ENCODE measurements at regions not wholly inside any gene's neighbourhood (a gene's known extent, or its start where the extent isn't known, plus 50 kb on each side); places are given as distances from the start of the nearest gene placed in this dataset.
"Not testable (repeated sequence)": the region's sequence is repeated elsewhere in the genome, so short reads cannot be mapped to it uniquely, and the experiment has no call there.

GRCh38 chr18:9004308-9004707, 98.2 kb upstream of the NDUFV2 start:
- TF ChIP-seq CTCF (conservative IDR thresholded peaks at IDR 0.05; ENCODE audit: low read depth, low read length); EZH2 (IDR thresholded peaks at IDR 0.05; ENCODE audit: low read length, unreplicated experiment); EZH2phosphoT487 (IDR thresholded peaks at IDR 0.05; ENCODE audit: borderline replicate concordance, low read length): not testable (repeated sequence)

Data from PC-3 (cell line).